ENCODE measurements at regions not wholly inside any gene's neighbourhood (a gene's known extent, or its start where the extent isn't known, plus 50 kb on each side); places are given as distances from the start of the nearest gene placed in this dataset.

- DNase-seq: no peak
These were observed 132.5 kb upstream of the SLC8A1 start for GRCh38 chr2:40584432-40584831.

DNA sequence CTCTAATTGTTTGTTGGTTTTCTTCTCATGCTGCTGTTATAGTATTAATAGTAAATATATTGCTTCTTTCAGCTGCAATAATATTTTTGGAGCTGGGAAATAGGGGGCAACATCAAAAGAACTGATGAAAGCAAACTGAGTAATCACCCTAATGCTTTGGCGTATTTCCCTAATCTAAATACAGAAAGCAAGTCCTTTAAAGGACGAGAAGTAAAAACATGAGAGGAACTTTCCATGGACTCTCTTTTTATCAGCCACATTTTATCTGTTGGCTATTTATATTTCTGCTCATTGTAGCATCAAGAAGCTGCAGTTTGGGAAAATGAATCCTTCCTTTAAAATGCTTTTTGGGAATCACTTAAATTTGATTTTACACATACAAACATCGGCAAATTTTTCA is 139.9 kb upstream of the SLC8A1 start:
- no peak for DNase-seq

DNA sequence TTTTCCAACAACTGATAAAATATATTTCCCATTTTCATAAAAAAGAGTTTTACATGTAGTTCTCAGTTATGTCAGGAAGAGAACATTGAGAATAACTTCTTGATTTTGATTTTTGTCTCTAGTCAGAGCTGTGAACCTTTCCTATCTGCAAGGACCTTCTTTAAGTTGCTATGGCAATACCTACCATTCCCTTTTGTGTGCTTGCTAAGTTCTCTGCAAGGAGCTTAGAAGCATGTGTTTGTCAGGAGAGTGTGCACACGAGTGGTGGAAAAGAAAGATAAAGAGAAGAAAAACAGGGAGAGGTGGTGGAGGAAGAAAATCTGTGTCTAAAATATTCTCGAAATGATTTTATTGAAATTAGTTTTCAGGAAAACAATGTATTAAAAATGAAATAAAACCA is 140.3 kb upstream of the SLC8A1 start:
- DNase-seq: peak; percentile 40

DNA sequence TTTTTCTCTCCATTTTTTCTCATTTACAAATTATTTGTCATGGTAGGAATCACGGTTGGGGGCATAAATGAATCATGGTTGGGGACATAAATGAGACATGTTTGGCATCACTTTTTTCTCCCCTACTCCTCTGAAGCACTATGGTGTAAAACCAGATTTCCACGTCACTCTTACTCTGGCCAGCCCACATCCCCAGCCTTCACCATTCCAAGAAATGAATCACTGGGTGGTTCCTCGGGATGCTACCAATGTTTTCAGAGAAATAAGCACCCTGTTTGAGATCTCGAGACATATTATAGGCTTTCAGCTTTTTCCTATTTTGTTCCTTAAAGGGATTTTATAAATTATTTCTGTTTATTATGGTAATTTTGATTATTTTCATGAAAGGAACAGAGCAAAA is 155.0 kb upstream of the SLC8A1 start:
- DNase-seq: no peak

GRCh38 chr2:40611196-40611595 is 159.3 kb upstream of the SLC8A1 start:
- DNase-seq: peak; percentile 28

DNA sequence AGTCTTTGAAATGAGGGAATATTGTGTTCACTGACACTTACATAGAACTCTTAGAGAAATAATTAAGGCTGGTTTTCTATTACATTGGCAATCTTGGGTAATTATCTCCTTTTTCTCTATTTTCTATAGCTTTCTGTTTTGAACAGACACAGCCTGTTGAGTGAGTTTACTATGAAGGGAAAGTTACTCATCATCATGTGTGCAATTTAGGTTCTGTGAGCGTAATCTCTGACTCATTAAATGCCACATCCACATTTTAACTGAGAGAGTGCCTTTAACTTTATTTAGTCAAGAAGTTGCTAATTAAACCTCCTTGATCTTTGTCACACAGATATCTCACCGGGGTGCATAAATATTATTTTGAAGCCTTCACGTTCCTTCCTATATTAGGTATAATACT is 174.0 kb upstream of the SLC8A1 start:
- DNase-seq: peak; percentile 46

- no peak for DNase-seq
These were observed 176.7 kb upstream of the SLC8A1 start for GRCh38 chr2:40628556-40628955.

DNA sequence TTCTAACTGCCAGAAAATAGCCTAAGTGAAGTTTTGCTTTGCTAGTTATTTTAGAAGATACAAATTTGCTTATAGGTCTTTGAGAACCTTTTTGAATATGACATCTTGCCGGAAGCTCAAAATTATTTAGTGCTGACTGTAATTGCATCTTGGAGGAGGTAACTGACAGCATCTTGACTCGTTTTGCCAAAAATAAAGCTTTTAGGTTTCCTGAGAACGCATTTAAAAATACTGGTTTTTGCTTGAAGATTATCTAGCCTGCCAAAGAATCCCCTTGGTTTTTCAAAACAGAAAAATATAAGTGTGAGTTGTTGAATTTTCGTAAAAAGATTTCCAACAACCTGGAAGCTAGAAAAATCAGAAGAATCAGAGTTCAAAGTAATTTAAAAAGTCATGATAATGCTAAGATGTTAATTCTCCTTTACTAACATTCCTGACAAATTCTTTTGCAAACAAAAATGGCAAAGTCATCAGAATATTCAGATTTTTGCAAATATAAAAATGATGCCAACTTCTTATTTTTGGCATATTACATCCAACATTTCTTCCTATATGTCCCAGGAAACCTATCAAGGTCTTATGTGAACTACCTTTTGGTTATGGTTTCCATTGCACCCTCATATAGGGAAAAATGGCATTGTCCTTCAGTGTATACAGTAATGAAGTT is 178.0 kb upstream of the SLC8A1 start:
- no peak for DNase-seq

DNA sequence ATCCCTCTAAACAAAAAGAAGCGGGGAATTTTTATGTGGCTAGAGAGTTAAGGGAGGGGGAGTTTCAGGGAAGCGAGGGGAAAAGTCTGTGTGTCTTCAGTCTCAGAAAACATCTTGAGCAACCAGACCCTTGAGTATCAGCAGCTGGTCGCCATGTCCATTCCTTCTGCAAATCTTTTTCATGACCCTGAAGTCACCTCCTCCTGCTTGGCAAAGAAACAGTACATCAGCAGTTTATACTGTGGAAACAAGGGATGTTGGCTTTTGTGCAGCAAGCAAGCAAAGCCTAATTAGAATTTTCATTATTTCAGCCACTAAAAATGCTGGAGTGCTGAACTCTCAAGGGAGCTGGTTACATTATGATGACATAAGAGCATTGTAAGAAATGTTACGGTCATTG is 187.4 kb upstream of the SLC8A1 start:
- no peak for DNase-seq

DNA sequence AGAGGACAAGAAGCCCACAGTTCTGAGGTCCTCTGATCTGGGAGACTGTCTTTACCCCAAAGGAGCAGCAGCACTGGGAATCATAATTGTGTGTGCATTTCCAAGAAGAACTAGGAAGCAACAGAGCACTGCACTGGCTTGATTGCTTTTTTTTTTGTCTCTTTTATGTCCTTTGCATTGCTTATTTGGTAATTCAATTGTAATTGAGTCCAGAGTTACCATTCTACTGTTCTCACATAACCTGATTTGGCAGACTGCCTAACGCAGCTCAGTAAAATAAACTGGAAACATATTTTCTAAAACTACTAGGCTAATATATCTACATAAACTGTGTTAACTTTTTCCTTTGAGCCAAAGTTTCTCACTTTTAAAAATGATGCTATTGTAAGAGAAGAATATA is 190.3 kb upstream of the SLC8A1 start:
- no peak for DNase-seq

GRCh38 chr2:40642726-40643125 is 190.8 kb upstream of the SLC8A1 start:
- no peak for DNase-seq

GRCh38 chr2:40646642-40647041 is 194.8 kb upstream of the SLC8A1 start:
- DNase-seq: no peak

- no peak for DNase-seq
These were observed 200.3 kb upstream of the SLC8A1 start for GRCh38 chr2:40652155-40652554.

GRCh38 chr2:40653829-40654228 is 201.9 kb upstream of the SLC8A1 start:
- no peak for DNase-seq

DNA sequence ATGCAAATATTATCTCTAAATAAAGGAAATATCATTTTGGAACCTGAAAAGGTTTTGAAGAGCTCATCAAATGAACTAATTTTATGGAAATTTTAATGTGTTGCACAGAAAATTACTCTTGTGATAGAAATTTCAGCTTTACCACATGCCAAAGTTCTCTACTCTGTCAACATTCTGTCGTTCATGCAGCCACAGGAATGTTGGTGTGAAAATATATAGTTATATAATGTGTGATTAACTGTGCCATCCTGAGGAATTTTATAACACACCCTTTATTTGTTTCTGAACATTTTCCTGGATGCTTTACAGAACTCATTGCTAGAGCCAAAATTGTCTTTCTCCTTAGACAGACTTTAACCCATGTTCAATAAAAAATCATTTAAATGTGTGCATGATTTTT is 202.5 kb upstream of the SLC8A1 start:
- no peak for DNase-seq

DNA sequence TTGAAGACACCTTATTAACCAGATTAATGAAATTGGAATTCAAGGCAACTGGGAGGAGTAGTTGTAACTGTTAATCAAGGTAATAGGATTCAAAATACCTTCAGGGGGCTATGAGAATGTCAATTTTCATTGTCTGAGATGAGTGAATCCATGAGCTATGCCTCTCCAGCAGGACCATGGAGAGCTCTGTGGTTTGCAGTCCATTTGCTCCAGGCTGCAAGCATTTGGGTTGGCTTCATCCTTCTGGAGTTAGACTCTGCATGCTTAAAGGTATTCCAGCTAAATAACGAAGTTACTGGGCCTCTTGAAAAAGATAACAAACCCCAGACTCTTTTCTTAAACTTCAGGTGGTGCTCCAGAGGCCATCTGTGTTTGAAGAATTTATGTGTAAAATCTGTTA is 207.1 kb upstream of the SLC8A1 start:
- peak; percentile 10 for DNase-seq

GRCh38 chr2:40665493-40666232 is 213.8 kb upstream of the SLC8A1 start:
- no peak for DNase-seq

- no peak for DNase-seq
These were observed 214.5 kb upstream of the SLC8A1 start for GRCh38 chr2:40666398-40666797.

DNA sequence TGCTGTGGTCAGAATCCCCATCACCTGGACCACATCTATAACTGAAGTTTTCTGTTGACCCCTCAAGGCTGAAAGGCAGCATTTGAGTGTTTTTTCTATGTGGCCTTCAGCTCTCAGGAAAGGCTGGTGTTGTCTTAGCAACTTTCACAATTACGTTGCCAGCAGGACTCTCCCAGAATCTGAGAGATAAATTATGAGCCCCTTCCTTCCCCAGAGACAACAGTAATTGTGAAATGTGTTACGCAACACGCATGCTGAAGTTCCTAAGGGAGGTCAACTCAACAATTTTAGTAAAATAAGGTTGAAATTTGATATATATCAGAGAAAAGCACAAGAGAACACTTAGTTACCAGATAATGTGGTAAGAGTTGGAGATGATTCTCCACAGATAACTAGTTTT is 216.5 kb upstream of the SLC8A1 start:
- peak; percentile 74 for DNase-seq

- peak; percentile 35 for DNase-seq
These were observed 224.4 kb upstream of the SLC8A1 start for GRCh38 chr2:40676134-40676790.

- peak; percentile 45 for DNase-seq
These were observed 228.7 kb upstream of the SLC8A1 start for GRCh38 chr2:40680547-40680946.

DNA sequence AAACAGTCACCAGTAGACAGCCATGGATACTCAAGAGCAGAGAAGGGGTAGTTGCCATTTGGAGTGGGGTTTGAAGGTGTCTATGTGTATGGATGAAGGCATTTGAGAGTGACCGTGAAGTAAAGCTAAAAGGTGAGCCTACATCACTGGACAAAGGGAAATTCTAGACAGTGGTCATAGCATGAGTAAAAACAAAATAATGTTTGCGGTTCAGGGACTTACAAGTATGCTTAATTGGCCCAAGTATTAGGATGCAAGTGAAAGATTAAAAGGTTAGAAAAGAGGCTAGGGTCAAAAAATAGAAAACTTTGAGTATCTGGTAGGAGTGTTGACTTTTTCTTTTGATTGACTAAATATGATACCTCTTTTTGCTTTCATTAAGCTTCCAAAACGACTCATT is 238.1 kb upstream of the SLC8A1 start:
- DNase-seq: no peak

- no peak for DNase-seq
These were observed 238.6 kb upstream of the SLC8A1 start for GRCh38 chr2:40690525-40690924.

DNA sequence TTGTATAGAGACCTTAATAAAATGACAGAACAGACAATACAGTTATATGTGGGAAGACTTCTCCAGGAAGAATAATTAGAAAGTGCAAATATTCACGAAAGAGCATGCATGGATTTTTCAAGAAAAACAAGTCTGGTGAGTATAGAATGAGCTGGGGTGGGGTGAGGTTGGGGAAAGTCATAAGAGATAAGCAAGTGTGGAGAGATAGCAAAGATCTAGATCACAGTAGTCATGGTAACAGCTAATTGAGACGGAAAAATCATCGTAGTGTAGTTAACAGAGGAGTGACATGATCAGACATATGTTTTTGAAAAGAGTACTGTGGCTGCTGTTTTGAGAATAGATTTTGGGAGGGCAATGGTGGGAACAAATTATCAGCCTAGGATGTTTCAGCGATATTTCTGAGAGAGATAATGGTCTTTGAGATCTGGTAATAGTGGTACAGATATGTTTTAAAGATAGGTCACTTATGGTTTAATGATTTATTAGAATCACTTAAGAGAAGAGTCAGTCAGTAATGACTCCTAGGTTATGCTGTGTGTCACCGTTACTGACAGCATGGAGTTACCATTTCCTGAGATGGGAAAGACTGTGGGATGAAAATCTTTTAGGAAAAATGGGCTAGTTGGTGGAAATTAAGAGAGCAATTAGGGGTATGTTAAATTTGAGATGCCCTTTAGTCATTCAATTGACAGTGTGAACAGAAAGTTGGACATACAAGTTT is 248.5 kb upstream of the SLC8A1 start:
- no peak for DNase-seq
